SU-DHL-6 (cell line): ENCODE measurements at regions not wholly inside any gene's neighbourhood (a gene's known extent, or its start where the extent isn't known, plus 50 kb on each side); places are given as distances from the start of the nearest gene placed in this dataset.

Experiments used
- H2AFZ ChIP-seq: fragments of 200-600 bp; sonication (generic); 2 replicates; pipeline ENCODE4 v1.6.1; 2014; ENCODE audit warnings: low read depth, mild to moderate bottlenecking, moderate library complexity, mixed read lengths, antibody characterized with exemption, low read length; ENCODE audit not compliant: severe bottlenecking
- H3F3A ChIP-seq: fragments of 200-600 bp; shearing (Covaris generic); 2 replicates; pipeline ENCODE4 v1.6.0; 2016; ENCODE audit warnings: antibody characterized with exemption, mild to moderate bottlenecking; ENCODE audit not compliant: insufficient read depth
- H3K27ac ChIP-seq: fragments of 200-600 bp; sonication (generic); 2 replicates; pipeline ENCODE4 v1.5.1; 2016; ENCODE audit warnings: low read depth, mild to moderate bottlenecking, low read length, moderate library complexity, mixed read lengths
- H3K27me3 ChIP-seq: fragments of 200-600 bp; sonication (generic), shearing (Covaris generic); 2 replicates; pipeline ENCODE4 v1.6.0; 2014; ENCODE audit warnings: mild to moderate bottlenecking, low read length
- H3K36me3 ChIP-seq: fragments of 200-600 bp; sonication (generic); 2 replicates; pipeline ENCODE4 v1.6.1; 2014; ENCODE audit warnings: mild to moderate bottlenecking, low read length, mixed read lengths
- H3K4me2 ChIP-seq: fragments of 300-600, 200-600 bp; shearing (Covaris generic), sonication (generic); 2 replicates; pipeline ENCODE4 v1.6.0; 2014; ENCODE audit warnings: low read length, low read depth, mild to moderate bottlenecking; ENCODE audit not compliant: poor library complexity, severe bottlenecking
- H3K4me3 ChIP-seq: fragments of 200-600 bp; sonication (generic); 2 replicates; pipeline ENCODE4 v1.5.1; 2014; ENCODE audit warnings: antibody characterized with exemption, low read length, mild to moderate bottlenecking, mixed read lengths; ENCODE audit not compliant: insufficient read depth, poor library complexity, severe bottlenecking
- H3K79me2 ChIP-seq: fragments of 200-600 bp; sonication (generic); 2 replicates; pipeline ENCODE4 v1.6.1; 2014; ENCODE audit warnings: mild to moderate bottlenecking, low read length, moderate library complexity; ENCODE audit not compliant: insufficient read depth
- H3K9ac ChIP-seq: fragments of 200-600 bp; sonication (generic); 2 replicates; pipeline ENCODE4 v1.7.0; 2014; ENCODE audit warnings: mild to moderate bottlenecking, low read length
- H3K9me2 ChIP-seq: fragments of 200-600 bp; sonication (generic); replicated peaks from 2 replicates; pipeline ENCODE4 v1.6.1; 2014; ENCODE audit warnings: low read length; ENCODE audit not compliant: insufficient read depth
- H3K9me3 ChIP-seq: fragments of 200-600 bp; sonication (generic); 2 replicates; pipeline ENCODE4 v1.6.1; 2014; ENCODE audit warnings: low read length, mixed read lengths; ENCODE audit not compliant: insufficient read depth
- H4K20me1 ChIP-seq: fragments of 200-600 bp; sonication (generic); 2 replicates; pipeline ENCODE4 v1.6.1; 2014; ENCODE audit warnings: low read depth, mild to moderate bottlenecking, antibody characterized with exemption, low read length, moderate library complexity, mixed read lengths
- EZH2phosphoT487 ChIP-seq: fragments of 200-600 bp; sonication (generic), shearing (Covaris generic); conservative IDR thresholded peaks from 2 replicates; pipeline ENCODE4 v1.6.1; 2018; ENCODE audit warnings: mild to moderate bottlenecking, antibody characterized with exemption, low read length, moderate library complexity, mixed read lengths
- TF ChIP-seq, protein P1 (sequence below): fragments of 200-600 bp; sonication (generic); IDR thresholded peaks from one replicate; pipeline ENCODE4 v1.5.1; 2017; ENCODE audit warnings: antibody characterized with exemption, mild to moderate bottlenecking, low read length, moderate library complexity; ENCODE audit not compliant: insufficient read depth, poor library complexity, severe bottlenecking

DNA sequence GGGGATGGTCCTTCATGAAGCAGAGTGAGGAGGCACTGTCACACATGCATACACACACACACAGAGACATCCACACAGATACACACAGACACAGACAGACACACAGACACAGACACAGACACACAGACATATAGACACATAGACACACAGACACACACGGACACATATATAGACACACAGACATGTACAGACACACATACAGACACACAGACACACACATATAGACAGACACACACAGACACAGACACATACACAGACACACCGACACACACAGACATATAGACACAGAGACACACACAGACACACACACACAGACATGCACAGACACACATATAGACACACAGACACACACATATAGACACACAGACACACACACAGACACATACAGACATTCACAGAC, 173.9 kb downstream of the URI1 start:
- no peaks in the 10 kb centered on the region for H3F3A ChIP-seq
- no peaks in the 10 kb centered on the region for H3K79me2 ChIP-seq
- H3K36me3 ChIP-seq = no peaks in the 10 kb centered on the region
- TF ChIP-seq, protein P1, sequence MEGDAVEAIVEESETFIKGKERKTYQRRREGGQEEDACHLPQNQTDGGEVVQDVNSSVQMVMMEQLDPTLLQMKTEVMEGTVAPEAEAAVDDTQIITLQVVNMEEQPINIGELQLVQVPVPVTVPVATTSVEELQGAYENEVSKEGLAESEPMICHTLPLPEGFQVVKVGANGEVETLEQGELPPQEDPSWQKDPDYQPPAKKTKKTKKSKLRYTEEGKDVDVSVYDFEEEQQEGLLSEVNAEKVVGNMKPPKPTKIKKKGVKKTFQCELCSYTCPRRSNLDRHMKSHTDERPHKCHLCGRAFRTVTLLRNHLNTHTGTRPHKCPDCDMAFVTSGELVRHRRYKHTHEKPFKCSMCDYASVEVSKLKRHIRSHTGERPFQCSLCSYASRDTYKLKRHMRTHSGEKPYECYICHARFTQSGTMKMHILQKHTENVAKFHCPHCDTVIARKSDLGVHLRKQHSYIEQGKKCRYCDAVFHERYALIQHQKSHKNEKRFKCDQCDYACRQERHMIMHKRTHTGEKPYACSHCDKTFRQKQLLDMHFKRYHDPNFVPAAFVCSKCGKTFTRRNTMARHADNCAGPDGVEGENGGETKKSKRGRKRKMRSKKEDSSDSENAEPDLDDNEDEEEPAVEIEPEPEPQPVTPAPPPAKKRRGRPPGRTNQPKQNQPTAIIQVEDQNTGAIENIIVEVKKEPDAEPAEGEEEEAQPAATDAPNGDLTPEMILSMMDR = no peak
- TF ChIP-seq EZH2phosphoT487 = no peak
- H3K27me3 ChIP-seq = no peaks in the 10 kb centered on the region
- H3K4me2 ChIP-seq = no peak overlapping the region
- no peaks in the 10 kb centered on the region for H3K9me2 ChIP-seq
- H3K27ac ChIP-seq = no peak overlapping the region
- no peak overlapping the region for H3K9ac ChIP-seq
- no peak overlapping the region for H2AFZ ChIP-seq
- no peaks in the 10 kb centered on the region for H4K20me1 ChIP-seq
- H3K9me3 ChIP-seq = no peaks in the 10 kb centered on the region
- H3K4me3 ChIP-seq = no peak overlapping the region

DNA sequence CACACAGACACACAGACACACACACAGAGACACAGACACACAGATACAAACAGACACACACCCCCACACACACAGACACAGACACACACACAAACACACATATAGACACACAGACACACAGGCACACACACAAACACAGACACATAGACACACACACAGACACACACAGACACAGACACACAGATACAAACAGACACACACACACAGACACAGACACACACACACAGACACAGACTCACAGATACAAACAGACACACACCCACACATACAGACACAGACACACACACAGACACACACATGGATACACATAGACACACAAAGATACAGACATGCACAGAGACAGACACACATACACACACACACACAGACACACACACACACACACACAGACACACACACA, 174.5 kb downstream of the URI1 start:
- no peaks in the 10 kb centered on the region for H3K9me2 ChIP-seq
- H2AFZ ChIP-seq = no peak overlapping the region
- H3K27ac ChIP-seq = no peak overlapping the region
- H3K27me3 ChIP-seq = no peaks in the 10 kb centered on the region
- no peak overlapping the region for H3K9ac ChIP-seq
- no peak overlapping the region for H3K4me3 ChIP-seq
- H4K20me1 ChIP-seq = no peaks in the 10 kb centered on the region
- H3K79me2 ChIP-seq = no peaks in the 10 kb centered on the region
- H3F3A ChIP-seq = no peaks in the 10 kb centered on the region
- TF ChIP-seq EZH2phosphoT487 = no peak
- TF ChIP-seq, protein P1 = no peak
- H3K9me3 ChIP-seq = no peaks in the 10 kb centered on the region
- H3K4me2 ChIP-seq = no peak overlapping the region
- H3K36me3 ChIP-seq = no peaks in the 10 kb centered on the region

DNA sequence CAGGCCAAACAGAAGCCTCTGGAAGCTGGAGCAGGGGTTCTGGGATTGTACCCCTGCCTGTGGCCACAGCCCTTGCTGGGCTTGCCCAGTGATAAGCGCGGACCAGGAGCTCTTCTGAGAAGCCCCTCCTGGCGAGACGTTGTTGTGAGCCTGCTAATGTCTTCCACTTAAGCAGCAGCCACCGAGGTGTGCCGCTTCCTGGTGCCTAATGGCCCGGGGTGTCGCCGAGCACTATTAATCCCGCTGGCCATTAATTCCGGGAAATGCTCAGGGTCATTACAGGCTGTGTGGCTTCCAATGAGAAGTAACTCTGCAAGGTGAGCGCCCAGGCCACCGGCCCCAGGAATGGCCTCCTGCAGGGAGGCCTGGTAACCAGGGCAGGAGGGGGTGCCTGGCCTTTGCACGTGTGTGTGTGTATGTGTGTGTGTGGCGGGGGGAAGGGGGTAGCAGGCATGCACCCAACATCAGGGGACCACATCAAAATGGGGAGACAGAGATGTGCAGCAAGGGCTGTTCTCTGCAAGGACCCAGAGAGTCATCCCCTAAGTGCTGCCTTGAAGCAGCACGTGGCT, 175.0 kb downstream of the URI1 start:
- H3K79me2 ChIP-seq = no peaks in the 10 kb centered on the region
- H4K20me1 ChIP-seq = no peaks in the 10 kb centered on the region
- H3F3A ChIP-seq = no peaks in the 10 kb centered on the region
- H3K9me2 ChIP-seq = no peaks in the 10 kb centered on the region
- no peaks in the 10 kb centered on the region for H3K36me3 ChIP-seq
- TF ChIP-seq, protein P1 = no peak
- TF ChIP-seq EZH2phosphoT487 = no peak
- no peak overlapping the region for H3K9ac ChIP-seq
- H3K27me3 ChIP-seq = no peaks in the 10 kb centered on the region
- H2AFZ ChIP-seq = no peak overlapping the region
- no peak overlapping the region for H3K4me3 ChIP-seq
- H3K4me2 ChIP-seq = no peak overlapping the region
- no peaks in the 10 kb centered on the region for H3K9me3 ChIP-seq
- no peak overlapping the region for H3K27ac ChIP-seq
